HL-60 (cell line): ENCODE measurements at regions not wholly inside any gene's neighbourhood (a gene's known extent, or its start where the extent isn't known, plus 50 kb on each side); places are given as distances from the start of the nearest gene placed in this dataset.

Source experiments
- POLR2AphosphoS5 ChIP-seq: IDR thresholded peaks from 2 replicates; pipeline ENCODE4 v1.6.1; 2012; ENCODE audit warnings: low read depth
- TF ChIP-seq, protein P1 (sequence below): IDR thresholded peaks from one replicate; pipeline ENCODE4 v1.5.1; 2011; ENCODE audit warnings: low read length, control low read depth, inconsistent platforms; ENCODE audit not compliant: insufficient read depth

DNA sequence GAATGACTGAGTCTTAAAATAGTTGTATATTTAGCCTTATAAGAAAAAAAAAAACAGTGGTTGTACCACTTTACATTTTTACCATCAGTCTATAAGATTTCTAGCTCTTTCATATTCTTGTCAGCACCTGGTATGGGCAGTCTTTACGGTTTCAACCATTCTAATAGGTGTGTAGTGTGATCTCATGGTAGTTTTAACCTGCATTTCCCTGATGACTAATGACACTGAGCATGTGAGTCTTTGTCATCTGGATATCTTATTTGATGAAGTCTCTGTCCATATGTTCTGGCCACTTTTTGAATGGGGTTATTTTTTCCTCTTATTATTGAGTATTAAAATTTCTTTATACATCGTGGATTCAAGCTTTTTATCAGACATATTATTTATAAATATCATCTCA is 365.3 kb upstream of the IGFBP3 start:
- TF ChIP-seq, protein P1, sequence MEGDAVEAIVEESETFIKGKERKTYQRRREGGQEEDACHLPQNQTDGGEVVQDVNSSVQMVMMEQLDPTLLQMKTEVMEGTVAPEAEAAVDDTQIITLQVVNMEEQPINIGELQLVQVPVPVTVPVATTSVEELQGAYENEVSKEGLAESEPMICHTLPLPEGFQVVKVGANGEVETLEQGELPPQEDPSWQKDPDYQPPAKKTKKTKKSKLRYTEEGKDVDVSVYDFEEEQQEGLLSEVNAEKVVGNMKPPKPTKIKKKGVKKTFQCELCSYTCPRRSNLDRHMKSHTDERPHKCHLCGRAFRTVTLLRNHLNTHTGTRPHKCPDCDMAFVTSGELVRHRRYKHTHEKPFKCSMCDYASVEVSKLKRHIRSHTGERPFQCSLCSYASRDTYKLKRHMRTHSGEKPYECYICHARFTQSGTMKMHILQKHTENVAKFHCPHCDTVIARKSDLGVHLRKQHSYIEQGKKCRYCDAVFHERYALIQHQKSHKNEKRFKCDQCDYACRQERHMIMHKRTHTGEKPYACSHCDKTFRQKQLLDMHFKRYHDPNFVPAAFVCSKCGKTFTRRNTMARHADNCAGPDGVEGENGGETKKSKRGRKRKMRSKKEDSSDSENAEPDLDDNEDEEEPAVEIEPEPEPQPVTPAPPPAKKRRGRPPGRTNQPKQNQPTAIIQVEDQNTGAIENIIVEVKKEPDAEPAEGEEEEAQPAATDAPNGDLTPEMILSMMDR: no peak
- TF ChIP-seq POLR2AphosphoS5: no peak
